KBM-7 (cell line): ENCODE measurements at regions not wholly inside any gene's neighbourhood (a gene's known extent, or its start where the extent isn't known, plus 50 kb on each side); places are given as distances from the start of the nearest gene placed in this dataset.
"Not testable (repeated sequence)": the region's sequence is repeated elsewhere in the genome, so short reads cannot be mapped to it uniquely, and the experiment has no call there.

Experiments
- DNase-seq: peaks from one replicate; pipeline ENCODE4 v3.0.0-alpha.2; 2015
- in situ Hi-C: fragments of 300-500 bp; cut with MboI; formaldehyde crosslinking; loops from 2 replicates; pipeline ENCODE4 v1.14.3; 2020; ENCODE audit warnings: low sequenced_read_pairs, low pct_unique_long_range_greater_than_20kb, mixed read lengths

DNA sequence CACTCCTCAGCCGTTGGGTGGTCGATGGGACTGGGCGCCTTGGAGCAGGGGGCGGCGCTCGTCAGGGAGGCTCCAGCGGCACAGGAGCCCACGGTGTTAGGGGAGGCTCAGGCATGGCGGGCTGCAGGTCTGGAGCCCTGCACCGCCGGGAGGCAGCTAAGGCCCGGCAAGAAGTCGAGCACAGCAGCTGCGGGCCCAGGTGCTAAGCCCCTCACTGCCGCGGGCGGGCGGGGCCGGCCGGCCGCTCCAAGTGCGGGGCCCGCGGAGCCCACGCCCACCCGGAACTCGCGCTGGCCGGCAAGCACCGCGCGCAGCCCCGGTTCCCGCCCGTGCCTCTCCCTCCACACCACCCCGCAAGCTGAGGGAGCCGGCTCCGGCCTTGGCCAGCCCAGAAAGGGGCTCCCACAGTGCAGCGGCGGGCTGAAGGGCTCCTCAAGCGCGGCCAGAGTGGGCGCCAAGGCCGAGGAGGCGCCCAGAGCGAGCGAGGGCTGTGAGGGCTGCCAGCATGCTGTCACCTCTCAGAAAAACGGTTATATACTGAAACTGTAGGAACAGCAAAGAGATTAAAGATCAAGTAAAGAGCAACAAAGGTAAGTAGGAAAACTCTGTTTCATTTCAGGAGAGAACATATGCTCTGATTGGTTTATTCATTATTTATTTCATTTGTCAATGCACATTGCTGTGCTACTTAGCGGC, 419.0 kb upstream of the CNTNAP2 start:
- not testable (repeated sequence) for DNase-seq

DNA sequence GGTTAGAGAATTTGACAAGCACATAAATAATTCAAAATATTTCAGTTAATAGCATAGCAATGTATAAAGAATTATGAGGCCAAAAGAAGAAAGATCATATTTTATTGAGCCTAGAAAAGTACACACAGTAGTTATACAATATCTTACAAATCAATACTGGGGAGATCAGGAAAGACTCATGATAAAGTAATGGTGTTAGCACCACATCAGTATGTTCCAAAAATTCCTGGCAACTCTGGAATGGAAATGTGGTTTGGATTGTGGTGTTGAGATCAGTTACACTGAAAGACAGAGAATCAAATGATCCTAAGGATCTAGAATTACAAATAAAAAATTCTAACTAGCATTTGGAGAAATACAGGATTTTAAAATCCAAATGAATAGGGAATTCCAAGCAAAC, 420.5 kb upstream of the CNTNAP2 start:
- in situ Hi-C loops = no loop called here
- DNase-seq = no peak

More for the DNA sequence above, 419.0 kb upstream of the CNTNAP2 start:
- in situ Hi-C loops = not testable (repeated sequence)

DNA sequence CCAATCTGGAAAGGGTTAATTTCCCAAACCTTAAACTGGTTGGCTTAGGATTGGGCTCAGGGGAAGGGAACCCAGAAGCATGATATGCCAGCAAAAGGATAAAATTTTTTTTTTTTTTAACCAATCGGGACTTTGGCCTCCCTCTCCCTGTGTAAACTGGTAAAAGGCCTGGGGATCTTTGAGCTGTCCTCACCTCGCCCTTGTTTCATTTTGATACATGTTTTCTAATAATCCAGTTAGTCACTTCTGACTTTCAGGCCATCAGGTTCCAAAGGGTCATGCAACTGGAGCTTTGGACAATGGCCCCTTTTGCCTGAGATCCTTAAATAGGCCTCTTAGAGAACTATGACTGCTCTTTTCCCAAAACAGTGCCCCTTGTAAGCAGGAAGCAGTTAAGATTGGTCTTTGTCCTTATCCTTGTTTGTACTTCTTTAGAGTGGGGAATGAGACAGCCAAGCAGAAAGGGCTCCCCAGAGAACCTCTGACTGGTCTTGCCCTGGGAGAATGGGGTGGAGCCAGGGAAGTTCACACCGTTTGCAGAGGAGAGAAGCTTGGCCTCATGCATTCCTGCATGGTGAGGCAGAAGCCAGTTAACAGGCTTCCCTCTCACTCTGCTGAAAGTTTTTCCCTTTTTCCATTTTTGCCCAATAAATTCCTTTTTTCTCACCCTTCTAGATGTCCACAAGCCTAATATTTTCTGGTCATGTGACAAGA, 424.2 kb upstream of the CNTNAP2 start:
- DNase-seq = no peak
- in situ Hi-C loops = no loop called here

- in situ Hi-C loops = no loop called here
- no peak for DNase-seq
Measured at GRCh38 chr7:145691377-145691914, 425.2 kb upstream of the CNTNAP2 start.

DNA sequence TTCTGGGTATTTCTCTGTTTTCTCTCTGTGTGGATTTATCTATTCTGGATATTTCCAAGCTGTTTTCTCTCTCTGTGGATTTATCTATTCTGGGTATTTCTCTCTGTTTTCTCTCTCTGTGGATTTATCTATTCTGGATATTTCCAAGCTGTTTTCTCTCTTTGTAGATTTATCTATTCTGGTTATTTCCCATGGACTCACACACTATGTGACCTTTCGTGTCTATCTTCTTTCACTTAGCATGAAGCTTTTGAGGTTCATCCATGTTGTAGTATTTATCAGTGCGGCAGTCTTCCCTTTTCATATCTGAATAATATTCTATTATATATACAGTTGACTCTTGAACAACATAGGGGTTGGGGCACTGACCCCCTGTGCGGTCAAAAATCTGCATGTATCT, 435.0 kb upstream of the CNTNAP2 start:
- in situ Hi-C loops = no loop called here
- DNase-seq = no peak

DNA sequence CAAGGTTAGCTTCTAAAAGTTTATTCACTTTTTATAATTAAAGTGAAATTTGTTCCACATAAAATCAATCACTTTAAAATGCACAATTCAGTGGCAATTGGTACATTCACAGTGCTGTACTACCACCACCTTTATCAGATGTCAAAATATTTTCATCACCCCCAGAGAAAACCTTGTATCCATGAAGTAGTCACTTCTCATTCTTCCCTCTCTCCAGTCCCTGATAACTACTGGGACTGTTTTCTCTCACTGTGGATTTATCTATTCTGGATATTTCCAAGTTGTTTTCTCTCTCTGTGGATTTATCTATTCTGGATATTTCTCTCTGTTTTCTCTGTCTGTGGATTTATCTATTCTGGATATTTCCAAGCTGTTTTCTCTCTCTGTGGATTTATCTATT, 435.4 kb upstream of the CNTNAP2 start:
- in situ Hi-C loops = no loop called here
- DNase-seq = no peak

- in situ Hi-C loops = no loop called here
- DNase-seq = no peak
Measured at GRCh38 chr7:145665499-145666258, 450.9 kb upstream of the CNTNAP2 start.

DNA sequence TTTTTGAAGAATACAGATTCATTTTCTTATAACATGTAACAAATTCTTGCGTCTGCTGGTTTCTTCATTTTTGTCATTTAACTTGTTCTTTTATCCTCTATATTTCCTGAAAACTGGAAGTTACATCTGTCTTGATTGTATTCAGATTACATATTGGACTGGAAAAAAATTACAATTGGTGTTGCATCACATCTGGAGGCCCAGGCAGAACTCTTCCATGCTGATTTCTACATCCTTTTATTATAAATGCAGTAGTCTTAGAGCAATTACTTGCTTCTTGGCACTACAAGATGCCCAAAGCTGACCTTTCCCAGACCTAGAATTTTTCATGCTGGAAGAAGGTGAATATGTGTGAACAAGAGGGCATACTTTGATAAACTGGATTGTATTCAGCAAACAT, 460.9 kb upstream of the CNTNAP2 start:
- DNase-seq = no peak
- in situ Hi-C loops = no loop called here

DNA sequence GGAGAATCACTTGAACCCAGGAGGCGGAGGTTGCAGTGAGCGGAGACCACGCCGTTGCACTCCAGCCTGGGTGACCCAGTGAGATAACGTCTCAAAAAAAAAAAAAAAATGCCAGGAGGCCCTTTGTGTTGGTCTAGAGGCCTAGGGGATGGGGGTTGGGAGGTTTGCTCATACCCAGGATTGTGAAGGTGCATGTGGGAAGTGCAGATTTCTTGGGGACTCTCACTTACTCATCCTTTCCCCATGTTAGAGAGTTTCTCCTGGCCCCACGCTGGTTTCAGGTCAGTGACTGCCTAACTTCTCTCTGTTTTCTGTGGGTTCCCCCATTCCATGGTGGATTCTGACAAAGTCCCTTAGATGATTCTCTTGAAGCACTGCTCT, 471.5 kb upstream of the CNTNAP2 start:
- in situ Hi-C loops = no loop called here
- no peak for DNase-seq

DNA sequence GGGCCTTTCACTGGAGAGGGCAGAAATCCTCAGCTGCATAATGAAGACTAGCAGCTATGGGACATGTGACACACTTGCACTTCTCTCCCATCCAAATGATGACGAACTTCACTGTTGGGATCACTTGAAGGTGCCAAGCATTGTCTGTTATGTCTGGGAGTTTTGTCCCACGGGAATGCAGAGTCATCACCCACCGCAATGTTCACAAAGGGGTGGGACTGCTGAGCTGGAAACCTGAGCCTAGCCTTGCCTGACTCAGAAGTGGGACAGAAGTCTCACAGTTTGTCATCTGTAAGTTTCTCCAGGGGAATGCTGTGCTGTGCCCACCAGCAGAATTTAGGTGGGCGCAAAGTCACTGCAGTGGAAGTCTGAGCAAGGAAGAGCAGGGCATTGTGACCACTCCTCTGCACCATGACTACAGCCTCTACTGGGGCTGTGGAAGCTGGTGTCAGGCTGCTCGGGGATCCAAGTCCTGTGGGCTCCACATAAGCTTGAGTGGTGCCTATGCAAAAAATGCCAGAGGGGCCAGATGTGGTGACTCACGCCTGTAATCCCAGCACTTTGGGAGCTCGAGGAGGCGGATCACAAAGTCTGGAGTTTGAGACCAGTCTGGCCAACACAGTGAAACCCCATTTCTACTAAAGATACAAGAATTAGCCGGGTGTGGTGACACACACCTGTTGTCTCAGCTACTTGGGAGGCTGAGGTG, 472.0 kb upstream of the CNTNAP2 start:
- no peak for DNase-seq
- in situ Hi-C loops = no loop called here

DNA sequence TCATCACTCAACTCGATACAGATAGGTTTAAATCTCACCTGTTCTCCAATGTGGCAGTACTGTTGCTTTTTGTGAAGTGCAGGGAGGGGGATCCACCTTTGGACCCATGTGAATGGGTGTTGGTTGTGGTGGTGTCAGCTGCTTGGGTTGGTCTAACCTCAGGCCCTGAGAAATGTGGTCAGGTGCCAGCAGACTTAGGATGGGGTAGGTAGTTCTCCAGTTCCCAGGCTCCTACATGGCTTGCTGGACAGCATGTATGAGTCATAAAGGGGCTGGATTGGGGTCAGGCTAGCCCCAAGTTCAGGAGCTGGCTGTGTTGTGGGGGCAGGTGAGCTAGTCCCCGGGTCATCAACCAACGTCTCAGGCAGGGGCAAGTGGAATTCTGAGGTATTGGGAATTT, 472.6 kb upstream of the CNTNAP2 start:
- in situ Hi-C loops = no loop called here
- DNase-seq = no peak

DNA sequence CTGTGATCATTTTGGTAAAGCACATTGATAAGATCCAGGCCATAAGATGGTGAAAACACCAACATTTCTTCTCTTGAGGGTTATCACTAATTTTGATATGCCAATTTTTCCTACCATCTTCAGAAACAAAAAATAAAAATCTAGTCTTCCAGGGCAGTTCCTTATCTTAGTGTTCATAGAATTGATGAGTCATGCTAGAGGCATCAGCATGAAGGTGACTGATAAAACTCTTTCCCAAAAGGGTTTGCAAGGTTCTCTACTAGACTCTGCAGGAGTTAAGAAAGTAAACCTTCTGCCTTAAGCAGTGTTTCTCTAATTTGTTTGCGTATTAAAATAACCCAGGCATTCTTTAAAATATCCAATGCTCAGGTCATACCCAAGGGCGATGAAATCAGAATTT, 483.1 kb upstream of the CNTNAP2 start:
- in situ Hi-C loops = no loop called here

GRCh38 chr7:145624618-145625017, 492.0 kb upstream of the CNTNAP2 start:
- DNase-seq = no peak

More for the DNA sequence above, 483.1 kb upstream of the CNTNAP2 start:
- no peak for DNase-seq

DNA sequence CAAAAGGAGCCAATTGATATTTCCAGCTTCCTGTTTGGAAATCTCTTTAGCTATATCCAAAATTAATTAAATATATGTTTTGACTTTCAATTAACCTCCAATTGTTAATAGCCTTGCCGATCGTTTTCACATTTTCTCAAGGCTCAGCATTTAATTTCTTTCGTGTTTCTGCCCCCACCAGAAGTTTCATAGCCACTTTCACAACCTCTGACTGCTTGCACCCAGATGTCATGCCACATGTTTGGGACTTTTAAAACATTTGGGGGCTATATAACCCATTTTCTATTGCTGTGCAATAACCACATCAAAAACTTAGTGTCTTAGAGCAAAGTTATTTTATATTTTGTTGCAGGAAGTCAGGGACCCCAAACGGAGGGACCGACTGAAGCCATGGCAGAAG, 510.6 kb upstream of the CNTNAP2 start:
- DNase-seq = no peak
- in situ Hi-C loops = no loop called here

More at GRCh38 chr7:145624618-145625017, 492.0 kb upstream of the CNTNAP2 start:
- in situ Hi-C loops = no loop called here

GRCh38 chr7:145599376-145599775, 517.2 kb upstream of the CNTNAP2 start:
- DNase-seq = no peak
- in situ Hi-C loops = no loop called here

DNA sequence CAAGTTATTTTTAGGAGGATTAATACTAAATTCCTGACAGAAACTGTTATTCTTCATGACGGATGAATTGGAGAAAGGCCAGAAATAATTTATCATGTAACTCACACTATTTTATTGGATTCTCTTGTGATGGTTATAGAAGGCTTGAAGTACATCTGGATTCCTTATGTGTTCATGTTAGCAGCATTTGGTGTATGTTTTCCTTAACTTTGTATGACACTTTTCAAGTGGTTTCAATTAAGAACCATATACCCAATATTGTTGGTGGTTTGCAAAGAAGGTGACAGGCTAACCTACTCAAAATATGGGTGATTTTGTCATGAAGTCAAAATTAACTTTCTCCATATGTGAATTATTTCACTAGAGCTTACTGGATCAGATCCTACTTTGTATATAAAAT, 532.2 kb upstream of the CNTNAP2 start:
- in situ Hi-C loops = no loop called here
- no peak for DNase-seq

DNA sequence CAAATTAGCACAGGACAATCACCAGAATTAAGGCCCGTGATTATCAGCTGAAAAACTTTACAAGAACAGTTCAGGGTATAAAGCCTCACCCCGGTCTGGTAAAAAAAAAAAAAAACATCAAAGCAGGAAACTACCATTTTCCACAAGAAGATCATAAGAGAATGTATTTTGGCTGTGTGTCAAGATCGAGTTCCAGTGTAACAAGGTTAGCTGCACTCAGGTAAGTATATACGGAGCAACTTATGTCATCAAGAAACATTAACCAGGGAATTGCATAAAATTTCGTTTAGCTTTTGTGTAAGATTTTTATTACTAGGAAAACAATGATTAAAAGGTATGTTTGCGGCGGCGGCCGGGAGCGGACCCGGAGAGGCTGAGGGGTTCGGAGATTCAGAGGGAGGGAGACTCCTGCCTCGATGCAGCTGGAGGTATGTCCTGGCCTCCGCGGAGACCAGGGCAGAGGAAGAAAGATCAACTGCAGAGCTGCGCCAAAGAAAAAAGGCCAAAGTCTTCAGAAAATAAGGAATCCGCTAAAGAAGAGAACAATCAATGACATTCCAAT, 533.8 kb upstream of the CNTNAP2 start:
- in situ Hi-C loops = no loop called here
- no peak for DNase-seq

- no peak for DNase-seq
- in situ Hi-C loops = no loop called here
Measured at GRCh38 chr7:145557805-145558204, 558.8 kb upstream of the CNTNAP2 start.

DNA sequence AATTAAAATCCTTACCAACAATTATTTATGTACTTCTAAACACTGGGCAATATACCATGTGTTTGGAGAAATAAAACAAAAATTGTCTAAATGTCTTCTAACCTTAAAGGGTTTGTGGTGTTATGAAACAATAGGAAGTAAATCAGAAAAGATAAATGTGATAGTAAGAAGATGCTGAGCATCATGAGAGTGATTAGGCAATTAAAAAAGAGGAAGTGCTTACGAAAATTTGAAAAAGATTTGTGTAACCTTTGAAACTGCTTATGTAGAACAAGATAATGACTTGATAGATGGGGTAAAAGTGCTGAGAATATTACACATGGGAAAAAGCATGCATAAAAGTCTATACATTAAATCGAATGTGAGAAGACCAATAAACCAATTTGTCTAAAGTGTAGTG, 573.4 kb upstream of the CNTNAP2 start:
- DNase-seq = peak; percentile 0
- in situ Hi-C loops = no loop called here
